Prostate gland (tissue), 2 donors: ENCODE measurements at regions not wholly inside any gene's neighbourhood (a gene's known extent, or its start where the extent isn't known, plus 50 kb on each side); places are given as distances from the start of the nearest gene placed in this dataset.
"Not testable (repeated sequence)": the region's sequence is repeated elsewhere in the genome, so short reads cannot be mapped to it uniquely, and the experiment has no call there.

Source experiments
- DNase-seq: peaks from one replicate; pipeline ENCODE4 v3.0.0-alpha.2; 2019; ENCODE audit warnings: low spot score
- H3K27ac ChIP-seq, 2 donors: fragments of 200-600 bp; sonication (generic); 2 replicates each; pipeline ENCODE4 v1.5.1; 2017 to 2019
- H3K27me3 ChIP-seq: fragments of 200-600 bp; sonication (generic); replicated peaks from 2 replicates; pipeline ENCODE4 v1.5.1; 2019; ENCODE audit not compliant: insufficient read depth
- H3K36me3 ChIP-seq, 2 donors: fragments of 200-600 bp; sonication (generic); 1 replicate in 1 of 2; 2 replicates in 1 of 2; pipeline versions ENCODE4 v1.5.1 to v1.8.1; 2017 to 2019
- H3K4me1 ChIP-seq: fragments of 200-600 bp; sonication (generic); replicated peaks from 2 replicates; pipeline ENCODE4 v1.5.1; 2019
- H3K4me3 ChIP-seq, 2 donors: fragments of 200-600 bp; sonication (generic); 2 replicates each; pipeline ENCODE4 v1.5.1; 2017 to 2019
- H3K9me3 ChIP-seq: fragments of 200-600 bp; sonication (generic); 2 replicates; pipeline ENCODE4 v1.5.1; 2017
- CTCF ChIP-seq, 4 experiments: fragments of 200-600 bp in 2 of 4; fragments of 450-650 bp in 2 of 4; sonication (generic) in 2 of 4; IDR thresholded peaks; 1 replicate in 3 of 4; 2 replicates in 1 of 4; pipeline ENCODE4 v1.5.1; 2016 to 2019; ENCODE audit warnings: antibody characterized with exemption in 4 of 4, mild to moderate bottlenecking in 2 of 4, moderate library complexity in 2 of 4
- POLR2A ChIP-seq: fragments of 450-650 bp; IDR thresholded peaks from one replicate; pipeline ENCODE4 v1.6.1; 2016; ENCODE audit warnings: antibody characterized with exemption, mild to moderate bottlenecking
- POLR2AphosphoS5 ChIP-seq: sonication (generic); formaldehyde crosslinking; IDR thresholded peaks from one replicate; pipeline ENCODE4 v1.6.1; 2017; ENCODE audit warnings: antibody characterized with exemption
- WGBS: methylation state at CpG from one replicate; pipeline ENCODE4 v1.1.5; 2018; 5-methylcytosine and 5-hydroxymethylcytosine counted together
- intact Hi-C: fragments of 100-400 bp; cut with DNase I; formaldehyde crosslinking; loops from one replicate; pipeline ENCODE4 v1.14.2; 2022

GRCh38 chr5:99605904-99606303 is 677.1 kb upstream of the CHD1 start:
- no peaks in the 10 kb centered on the region for H3K9me3 ChIP-seq
- DNase-seq: no peak
- no peaks in the 10 kb centered on the region for H3K27me3 ChIP-seq
- H3K4me1 ChIP-seq: no peaks in the 10 kb centered on the region
- WGBS: 100% methylated on average over 3 of the region's 3 CpGs
- H3K36me3 ChIP-seq: no peaks in the 10 kb centered on the region
- no peak overlapping the region for H3K27ac ChIP-seq
- no peak overlapping the region for H3K4me3 ChIP-seq
- intact Hi-C loops: no loop called here
- TF ChIP-seq CTCF (IDR thresholded peaks at IDR 0.05) (no peak), POLR2A (no peak), POLR2AphosphoS5 (no peak)

- Histone ChIP-seq H3K4me1 (no peaks in the 10 kb centered on the region), H3K27me3 (no peaks in the 10 kb centered on the region), H3K4me3 (no peak overlapping the region), H3K27ac (no peak overlapping the region), H3K9me3 (no peaks in the 10 kb centered on the region), H3K36me3 (no peaks in the 10 kb centered on the region)
- no peak for TF ChIP-seq CTCF (IDR thresholded peaks at IDR 0.05)
- no peak for TF ChIP-seq POLR2AphosphoS5
- TF ChIP-seq POLR2A: no peak
- intact Hi-C loops: no loop called here
- no peak for DNase-seq
- WGBS: 98% methylated on average over 1 of the region's 1 CpG
Measured at GRCh38 chr5:99600952-99601351, 672.1 kb upstream of the CHD1 start.

GRCh38 chr5:99590806-99591205 is 662.0 kb upstream of the CHD1 start:
- Histone ChIP-seq H3K4me3 (no peak overlapping the region), H3K27me3 (no peaks in the 10 kb centered on the region), H3K9me3 (no peaks in the 10 kb centered on the region), H3K27ac (no peak overlapping the region), H3K36me3 (no peaks in the 10 kb centered on the region), H3K4me1 (no peaks in the 10 kb centered on the region)
- intact Hi-C loops: no loop called here
- no peak for TF ChIP-seq POLR2A
- DNase-seq: no peak
- WGBS: 67% methylated on average over 1 of the region's 1 CpG

- Histone ChIP-seq H3K4me3 (no peak overlapping the region), H3K4me1 (no peaks in the 10 kb centered on the region), H3K9me3 (no peaks in the 10 kb centered on the region), H3K36me3 (no peaks in the 10 kb centered on the region), H3K27ac (no peak overlapping the region), H3K27me3 (no peaks in the 10 kb centered on the region)
- intact Hi-C loops: no loop called here
- DNase-seq: no peak
- 84% methylated on average over 1 of the region's 1 CpG for WGBS
- TF ChIP-seq POLR2AphosphoS5 (no peak), POLR2A (no peak), CTCF (IDR thresholded peaks at IDR 0.05) (no peak)
Measured at GRCh38 chr5:99589424-99589823, 660.6 kb upstream of the CHD1 start.

- 88% methylated on average over 1 of the region's 1 CpG for WGBS
- DNase-seq: no peak
- H3K4me3 ChIP-seq: no peak overlapping the region
- TF ChIP-seq POLR2AphosphoS5 (no peak), POLR2A (no peak), CTCF (IDR thresholded peaks at IDR 0.05) (no peak)
- no peaks in the 10 kb centered on the region for H3K4me1 ChIP-seq
- intact Hi-C loops: no loop called here
- H3K27me3 ChIP-seq: no peaks in the 10 kb centered on the region
- no peaks in the 10 kb centered on the region for H3K36me3 ChIP-seq
- H3K9me3 ChIP-seq: no peaks in the 10 kb centered on the region
- H3K27ac ChIP-seq: no peak overlapping the region
Measured at GRCh38 chr5:99587983-99588382, 659.2 kb upstream of the CHD1 start.

GRCh38 chr5:99586878-99587277 is 658.1 kb upstream of the CHD1 start:
- TF ChIP-seq POLR2A (no peak), POLR2AphosphoS5 (no peak), CTCF (IDR thresholded peaks at IDR 0.05) (no peak)
- Histone ChIP-seq H3K27me3 (no peaks in the 10 kb centered on the region), H3K4me3 (no peak overlapping the region), H3K9me3 (no peaks in the 10 kb centered on the region), H3K36me3 (no peaks in the 10 kb centered on the region), H3K27ac (no peak overlapping the region), H3K4me1 (no peaks in the 10 kb centered on the region)
- intact Hi-C loops: no loop called here
- no peak for DNase-seq

GRCh38 chr5:99581204-99581603 is 652.4 kb upstream of the CHD1 start:
- H3K4me3 ChIP-seq, H3K36me3 ChIP-seq, H3K27me3 ChIP-seq, H3K27ac ChIP-seq, H3K9me3 ChIP-seq, H3K4me1 ChIP-seq, DNase-seq, intact Hi-C loops: not testable (repeated sequence)
- 81% methylated on average over 3 of the region's 3 CpGs for WGBS

- H3K36me3 ChIP-seq, H3K4me1 ChIP-seq, H3K27me3 ChIP-seq, H3K4me3 ChIP-seq, DNase-seq, intact Hi-C loops, H3K27ac ChIP-seq, H3K9me3 ChIP-seq: not testable (repeated sequence)
- WGBS: 83% methylated on average over 15 of the region's 15 CpGs
Measured at GRCh38 chr5:99562937-99563627, 634.3 kb upstream of the CHD1 start.
